Spleen (tissue), 7 donors: ENCODE measurements at regions not wholly inside any gene's neighbourhood (a gene's known extent, or its start where the extent isn't known, plus 50 kb on each side); places are given as distances from the start of the nearest gene placed in this dataset.

Experiments
- POLR2A ChIP-seq, 3 donors: fragments of 450-650 bp; IDR thresholded peaks; one replicate each; pipeline ENCODE4 v1.5.1; 2017; ENCODE audit warnings: antibody characterized with exemption in 3 of 3, mild to moderate bottlenecking in 1 of 3
- POLR2AphosphoS5 ChIP-seq, 3 donors: sonication (generic); formaldehyde crosslinking; IDR thresholded peaks; one replicate each; pipeline ENCODE4 v1.5.1; 2017; ENCODE audit warnings: antibody characterized with exemption in 3 of 3
- TF ChIP-seq, protein P1 (sequence below), 11 experiments: fragments of 200-600 bp in 7 of 11; fragments of 450-650 bp in 4 of 11; sonication (generic) in 4 of 11; IDR thresholded peaks in 8 of 11; conservative IDR thresholded peaks in 3 of 11; 1 replicate in 7 of 11; 2 replicates in 4 of 11; pipeline versions ENCODE4 v1.4.0 to v1.8.0; 2016 to 2021; ENCODE audit warnings: antibody characterized with exemption in 11 of 11, inconsistent platforms in 4 of 11, mild to moderate bottlenecking in 1 of 11
- donor health status: DM: no; HTN: no; CAD: no; lungs with moderate emphysema.
- donor health status: DM: no; HTN: no; CAD: no.
- donor health status: DM: no; HTN: no; CAD: no.

- TF ChIP-seq, protein P1, sequence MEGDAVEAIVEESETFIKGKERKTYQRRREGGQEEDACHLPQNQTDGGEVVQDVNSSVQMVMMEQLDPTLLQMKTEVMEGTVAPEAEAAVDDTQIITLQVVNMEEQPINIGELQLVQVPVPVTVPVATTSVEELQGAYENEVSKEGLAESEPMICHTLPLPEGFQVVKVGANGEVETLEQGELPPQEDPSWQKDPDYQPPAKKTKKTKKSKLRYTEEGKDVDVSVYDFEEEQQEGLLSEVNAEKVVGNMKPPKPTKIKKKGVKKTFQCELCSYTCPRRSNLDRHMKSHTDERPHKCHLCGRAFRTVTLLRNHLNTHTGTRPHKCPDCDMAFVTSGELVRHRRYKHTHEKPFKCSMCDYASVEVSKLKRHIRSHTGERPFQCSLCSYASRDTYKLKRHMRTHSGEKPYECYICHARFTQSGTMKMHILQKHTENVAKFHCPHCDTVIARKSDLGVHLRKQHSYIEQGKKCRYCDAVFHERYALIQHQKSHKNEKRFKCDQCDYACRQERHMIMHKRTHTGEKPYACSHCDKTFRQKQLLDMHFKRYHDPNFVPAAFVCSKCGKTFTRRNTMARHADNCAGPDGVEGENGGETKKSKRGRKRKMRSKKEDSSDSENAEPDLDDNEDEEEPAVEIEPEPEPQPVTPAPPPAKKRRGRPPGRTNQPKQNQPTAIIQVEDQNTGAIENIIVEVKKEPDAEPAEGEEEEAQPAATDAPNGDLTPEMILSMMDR (IDR thresholded peaks at IDR 0.05 in 8 of 11, conservative IDR thresholded peaks at IDR 0.05 in 3 of 11), result no peak
- TF ChIP-seq POLR2AphosphoS5 (IDR thresholded peaks at IDR 0.05) (no peak), POLR2A (IDR thresholded peaks at IDR 0.05) (no peak)
Observed at GRCh38 chr14:48504921-48505320, 829.5 kb upstream of the MDGA2 start.
